Left lung (tissue), 4 donors: ENCODE measurements at regions not wholly inside any gene's neighbourhood (a gene's known extent, or its start where the extent isn't known, plus 50 kb on each side); places are given as distances from the start of the nearest gene placed in this dataset.

Experiments used
- ATAC-seq: fragments of 200-7000 bp; cut with Tn5 transposase; one replicate; pipeline ENCODE4 v1.9.1; 2020; ENCODE audit warnings: moderate library complexity
- DNase-seq, 4 donors: peaks; one replicate each; pipeline ENCODE4 v3.0.0-alpha.2; 2013 to 2020
- H3K27ac ChIP-seq, 2 donors: fragments of 200-600 bp; sonication (generic) in 1 of 2; one replicate each; pipeline versions ENCODE4 v1.5.0 to v1.8.0; 2020 to 2021
- H3K27me3 ChIP-seq, 2 donors: fragments of 200-600 bp; sonication (generic) in 1 of 2; one replicate each; pipeline versions ENCODE4 v1.5.0 to v1.8.0; 2020 to 2021
- H3K36me3 ChIP-seq, 2 donors: fragments of 200-600 bp; sonication (generic) in 1 of 2; one replicate each; pipeline versions ENCODE4 v1.5.0 to v1.8.0; 2020 to 2021
- H3K4me1 ChIP-seq, 2 donors: fragments of 200-600 bp; one replicate each; pipeline ENCODE4 v1.8.0; 2021
- H3K4me3 ChIP-seq, 2 donors: fragments of 200-600 bp; sonication (generic) in 1 of 2; one replicate each; pipeline versions ENCODE4 v1.5.0 to v1.8.0; 2020 to 2021; ENCODE audit warnings: mild to moderate bottlenecking in 1 of 2
- H3K9me3 ChIP-seq, 2 donors: fragments of 200-600 bp; sonication (generic) in 1 of 2; one replicate each; pipeline versions ENCODE4 v1.5.0 to v1.8.0; 2020 to 2021
- CTCF ChIP-seq, 2 donors: fragments of 200-600 bp; sonication (generic) in 1 of 2; IDR thresholded peaks; one replicate each; pipeline versions ENCODE4 v1.5.0 to v1.8.0; 2021; ENCODE audit warnings: antibody characterized with exemption in 2 of 2
- intact Hi-C, 2 donors: fragments of 100-400 bp; cut with DNase I; formaldehyde crosslinking; loops; one replicate each; pipeline versions ENCODE4 v1.11.2 to v1.14.2; 2022
- donor health status: DM: no; HTN: yes; CAD: no.
- donor health status: DM: no; HTN: no; CAD: no.

DNA sequence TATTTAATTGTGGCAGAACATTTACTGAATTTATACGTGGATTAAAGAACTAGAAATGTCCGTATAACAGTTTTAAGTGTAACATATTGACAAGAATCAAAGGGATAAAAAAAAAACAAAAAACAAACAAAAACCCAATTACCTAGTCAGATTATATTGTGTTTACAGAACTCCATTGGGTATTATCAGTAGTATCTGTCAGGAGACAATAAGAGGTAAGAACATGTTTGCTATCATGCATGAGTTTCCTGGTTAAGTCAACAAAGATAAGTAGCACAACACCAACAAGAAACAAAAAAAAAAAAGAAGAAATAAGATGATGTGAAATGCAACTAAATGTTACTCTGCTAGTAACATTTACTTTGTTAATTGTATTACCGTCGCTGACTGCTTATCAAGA is 570.6 kb downstream of the ZBBX start:
- H3K9me3 ChIP-seq: peaks cover 0 to 17% of the 10 kb centered on the region in 2 donors
- H3K4me3 ChIP-seq: no peak overlapping the region
- no peak for TF ChIP-seq CTCF (IDR thresholded peaks at IDR 0.05)
- no peak overlapping the region for H3K27ac ChIP-seq
- DNase-seq: no peak
- intact Hi-C loops: no loop called here
- ATAC-seq: no peak
- H3K36me3 ChIP-seq: no peaks in the 10 kb centered on the region
- no peaks in the 10 kb centered on the region for H3K4me1 ChIP-seq
- no peaks in the 10 kb centered on the region for H3K27me3 ChIP-seq

- Histone ChIP-seq H3K27ac (no peak overlapping the region), H3K9me3 (peaks cover 0 to 4% of the 10 kb centered on the region in 2 donors), H3K4me1 (no peaks in the 10 kb centered on the region), H3K4me3 (no peak overlapping the region), H3K36me3 (no peaks in the 10 kb centered on the region), H3K27me3 (no peaks in the 10 kb centered on the region)
- no peak for ATAC-seq
- DNase-seq: no peak
- intact Hi-C loops: no loop called here
- no peak for TF ChIP-seq CTCF (IDR thresholded peaks at IDR 0.05)
Measured at GRCh38 chr3:166788936-166789335, 591.2 kb downstream of the ZBBX start.

GRCh38 chr3:166785876-166786275 is 594.2 kb downstream of the ZBBX start:
- no peak overlapping the region for H3K27ac ChIP-seq
- intact Hi-C loops: no loop called here
- no peak overlapping the region for H3K4me3 ChIP-seq
- H3K27me3 ChIP-seq: no peaks in the 10 kb centered on the region
- H3K9me3 ChIP-seq: peaks cover 0 to 7% of the 10 kb centered on the region in 2 donors
- peak in 2 of 4 donors; percentile 3 to 9 for DNase-seq
- TF ChIP-seq CTCF (IDR thresholded peaks at IDR 0.05): no peak
- no peaks in the 10 kb centered on the region for H3K4me1 ChIP-seq
- ATAC-seq: peak; percentile 44
- no peaks in the 10 kb centered on the region for H3K36me3 ChIP-seq

DNA sequence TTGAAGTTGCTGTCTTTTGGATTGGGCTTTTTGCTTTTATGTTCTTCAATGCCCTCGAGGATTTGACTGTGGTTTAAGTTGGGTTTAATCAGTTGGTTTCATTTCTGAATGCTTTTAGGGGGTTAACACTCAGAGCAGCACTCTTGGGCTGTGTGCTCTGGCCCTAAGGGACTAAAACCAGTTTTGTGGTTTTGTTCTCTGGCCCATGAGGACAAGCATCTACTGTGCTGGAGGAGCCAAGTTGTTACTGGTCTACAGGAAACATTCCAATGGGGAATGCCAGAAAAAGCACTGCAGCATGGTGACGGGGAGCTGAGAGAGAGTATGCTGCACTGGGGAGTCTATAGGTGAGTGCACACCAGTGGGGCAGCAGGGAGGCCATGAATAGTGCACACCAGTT is 596.9 kb downstream of the ZBBX start:
- H3K9me3 ChIP-seq: peaks cover 0 to 7% of the 10 kb centered on the region in 2 donors
- intact Hi-C loops: no loop called here

GRCh38 chr3:166764698-166765318 is 615.3 kb downstream of the ZBBX start:
- no peak for ATAC-seq
- Histone ChIP-seq H3K4me3 (no peak overlapping the region), H3K9me3 (peaks cover 0 to 30% of the 10 kb centered on the region in 2 donors), H3K36me3 (no peaks in the 10 kb centered on the region), H3K4me1 (no peaks in the 10 kb centered on the region), H3K27me3 (no peaks in the 10 kb centered on the region), H3K27ac (no peak overlapping the region)
- intact Hi-C loops: no loop called here
- no peak for DNase-seq
- TF ChIP-seq CTCF (IDR thresholded peaks at IDR 0.05): no peak

More for the DNA sequence above, 596.9 kb downstream of the ZBBX start:
- H3K27me3 ChIP-seq: no peaks in the 10 kb centered on the region
- no peak for DNase-seq
- H3K4me3 ChIP-seq: no peak overlapping the region
- H3K36me3 ChIP-seq: no peaks in the 10 kb centered on the region
- H3K4me1 ChIP-seq: no peaks in the 10 kb centered on the region
- TF ChIP-seq CTCF (IDR thresholded peaks at IDR 0.05): no peak
- no peak for ATAC-seq
- no peak overlapping the region for H3K27ac ChIP-seq
